CD4-positive, alpha-beta T cell (primary cell): ENCODE measurements at regions not wholly inside any gene's neighbourhood (a gene's known extent, or its start where the extent isn't known, plus 50 kb on each side); places are given as distances from the start of the nearest gene placed in this dataset.

ENCODE experiments used
- ATAC-seq: fragments of 200-7000 bp; cut with Tn5 transposase; one replicate; pipeline ENCODE4 v1.10.0; 2022; ENCODE audit warnings: mild to moderate bottlenecking; ENCODE audit not compliant: poor library complexity
- CTCF ChIA-PET: fragments of 350-600 bp; sonication (Branson Sonifier 250); formaldehyde crosslinking; loops from one replicate; lab custom pipeline; 2021; ENCODE audit warnings: antibody characterized with exemption, inconsistent platforms; lab: Charles Lee
- POLR2A ChIA-PET: fragments of 350-600 bp; sonication (Branson Sonifier 250); formaldehyde crosslinking; loops from one replicate; lab custom pipeline; 2021; ENCODE audit warnings: antibody characterized with exemption, inconsistent platforms; lab: Charles Lee
- DNase-seq, 14 experiments: peaks; one replicate each; pipeline ENCODE4 v3.0.0-alpha.2; 2013 to 2020; ENCODE audit warnings: mixed read lengths in 2 of 14
- H3K27ac ChIP-seq, 2 donors: one replicate each; pipeline versions ENCODE4 v1.5.1 to v1.7.0; 2013; ENCODE audit warnings: low read length in 2 of 2, low read depth in 1 of 2, mild to moderate bottlenecking in 1 of 2
- H3K27me3 ChIP-seq, 2 experiments: 1 replicate in 1 of 2; 2 replicates in 1 of 2; pipeline versions ENCODE4 v1.6.1 to v1.7.0; 2013; ENCODE audit warnings: low read length in 2 of 2, control low read depth in 1 of 2, mild to moderate bottlenecking in 1 of 2, moderate library complexity in 1 of 2; ENCODE audit not compliant: insufficient read depth in 2 of 2, control insufficient read depth in 1 of 2
- H3K36me3 ChIP-seq: one replicate; pipeline ENCODE4 v1.6.1; 2013; ENCODE audit warnings: low read length, control low read depth; ENCODE audit not compliant: insufficient read depth
- H3K4me1 ChIP-seq: one replicate; pipeline ENCODE4 v1.6.1; 2013; ENCODE audit warnings: low read length, control low read depth; ENCODE audit not compliant: insufficient read depth
- H3K4me3 ChIP-seq: one replicate; pipeline ENCODE4 v1.5.1; 2013; ENCODE audit warnings: mild to moderate bottlenecking, low read length, moderate library complexity
- H3K9me3 ChIP-seq, 2 experiments: 1 replicate in 1 of 2; 2 replicates in 1 of 2; pipeline versions ENCODE4 v1.6.1 to v1.7.0; 2013; ENCODE audit warnings: low read length in 2 of 2, mild to moderate bottlenecking in 2 of 2, control low read depth in 1 of 2, moderate library complexity in 1 of 2; ENCODE audit not compliant: control insufficient read depth in 1 of 2, insufficient read depth in 1 of 2
- H3K27ac Mint-ChIP-seq: one replicate; pipeline ENCODE4 v1.8.0; 2020; ENCODE audit warnings: mixed read lengths
- H3K27me3 Mint-ChIP-seq: one replicate; pipeline ENCODE4 v1.8.0; 2021; ENCODE audit warnings: mixed read lengths
- H3K36me3 Mint-ChIP-seq: one replicate; pipeline ENCODE4 v1.8.0; 2021; ENCODE audit warnings: low read depth, mixed read lengths
- H3K4me1 Mint-ChIP-seq: one replicate; pipeline ENCODE4 v1.8.0; 2021; ENCODE audit warnings: low read depth, mixed read lengths
- H3K4me3 Mint-ChIP-seq: one replicate; pipeline ENCODE4 v1.8.0; 2020; ENCODE audit warnings: mild to moderate bottlenecking, mixed read lengths
- H3K9me3 Mint-ChIP-seq: one replicate; pipeline ENCODE4 v1.8.0; 2020; ENCODE audit warnings: mixed read lengths
- intact Hi-C, 2 experiments: fragments of 100-400 bp; cut with DNase I in 1 of 2; cut with micrococcal nuclease in 1 of 2; formaldehyde crosslinking; loops; one replicate each; pipeline versions ENCODE4 v1.15.1 to v1.9.0; 2023 to 2025; cut with DNase I, micrococcal nuclease
- TF ChIP-seq, protein P1 (sequence below): fragments of 200-600 bp; IDR thresholded peaks from one replicate; pipeline ENCODE4 v1.8.0; 2022; ENCODE audit warnings: antibody characterized with exemption, mild to moderate bottlenecking

DNA sequence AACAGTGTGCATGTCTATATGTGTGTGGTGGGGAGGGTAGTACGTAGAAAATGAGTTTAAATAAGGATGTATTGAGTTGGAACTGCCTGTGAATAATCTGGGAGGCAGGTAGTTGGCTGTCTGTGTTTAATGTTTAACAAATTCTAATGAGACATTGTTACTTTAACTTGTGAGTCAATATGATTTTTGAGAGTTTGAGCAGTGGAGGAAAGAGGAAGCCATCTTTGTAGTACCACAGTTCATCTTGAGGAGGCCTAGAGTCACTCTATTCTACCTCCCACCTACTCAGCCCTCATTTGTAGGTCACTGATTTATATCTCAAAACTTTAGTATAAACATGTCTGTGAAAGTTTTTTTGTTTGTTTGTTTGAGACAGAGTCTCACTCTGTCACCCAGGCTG, 129.9 kb upstream of the ITGB1 start:
- H3K27ac Mint-ChIP-seq = peak overlapping the region; percentile 75
- no peak overlapping the region for H3K4me3 Mint-ChIP-seq
- Histone ChIP-seq H3K4me3 (no peak overlapping the region), H3K36me3 (no peaks in the 10 kb centered on the region), H3K9me3 (peaks cover 0 to 5% of the 10 kb centered on the region in 2 experiments), H3K27ac (peak overlapping the region in 1 of 2 donors; percentile 63), H3K27me3 (no peaks in the 10 kb centered on the region), H3K4me1 (peaks cover 36% of the 10 kb centered on the region)
- ATAC-seq (no peak), DNase-seq (no peak)
- CTCF ChIA-PET = no interaction called here
- peaks cover 10% of the 10 kb centered on the region for H3K9me3 Mint-ChIP-seq
- intact Hi-C loops = no loop called here
- POLR2A ChIA-PET = interaction anchor here (1.4 kb wide), 1 partner anchor 51 kb away, joined by 3 read pairs; no protein-coding TSS in a partner anchor
- H3K4me1 Mint-ChIP-seq = peaks cover 42% of the 10 kb centered on the region
- H3K36me3 Mint-ChIP-seq = peaks cover 22% of the 10 kb centered on the region
- TF ChIP-seq, protein P1, sequence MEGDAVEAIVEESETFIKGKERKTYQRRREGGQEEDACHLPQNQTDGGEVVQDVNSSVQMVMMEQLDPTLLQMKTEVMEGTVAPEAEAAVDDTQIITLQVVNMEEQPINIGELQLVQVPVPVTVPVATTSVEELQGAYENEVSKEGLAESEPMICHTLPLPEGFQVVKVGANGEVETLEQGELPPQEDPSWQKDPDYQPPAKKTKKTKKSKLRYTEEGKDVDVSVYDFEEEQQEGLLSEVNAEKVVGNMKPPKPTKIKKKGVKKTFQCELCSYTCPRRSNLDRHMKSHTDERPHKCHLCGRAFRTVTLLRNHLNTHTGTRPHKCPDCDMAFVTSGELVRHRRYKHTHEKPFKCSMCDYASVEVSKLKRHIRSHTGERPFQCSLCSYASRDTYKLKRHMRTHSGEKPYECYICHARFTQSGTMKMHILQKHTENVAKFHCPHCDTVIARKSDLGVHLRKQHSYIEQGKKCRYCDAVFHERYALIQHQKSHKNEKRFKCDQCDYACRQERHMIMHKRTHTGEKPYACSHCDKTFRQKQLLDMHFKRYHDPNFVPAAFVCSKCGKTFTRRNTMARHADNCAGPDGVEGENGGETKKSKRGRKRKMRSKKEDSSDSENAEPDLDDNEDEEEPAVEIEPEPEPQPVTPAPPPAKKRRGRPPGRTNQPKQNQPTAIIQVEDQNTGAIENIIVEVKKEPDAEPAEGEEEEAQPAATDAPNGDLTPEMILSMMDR = no peak
- H3K27me3 Mint-ChIP-seq = no peaks in the 10 kb centered on the region

DNA sequence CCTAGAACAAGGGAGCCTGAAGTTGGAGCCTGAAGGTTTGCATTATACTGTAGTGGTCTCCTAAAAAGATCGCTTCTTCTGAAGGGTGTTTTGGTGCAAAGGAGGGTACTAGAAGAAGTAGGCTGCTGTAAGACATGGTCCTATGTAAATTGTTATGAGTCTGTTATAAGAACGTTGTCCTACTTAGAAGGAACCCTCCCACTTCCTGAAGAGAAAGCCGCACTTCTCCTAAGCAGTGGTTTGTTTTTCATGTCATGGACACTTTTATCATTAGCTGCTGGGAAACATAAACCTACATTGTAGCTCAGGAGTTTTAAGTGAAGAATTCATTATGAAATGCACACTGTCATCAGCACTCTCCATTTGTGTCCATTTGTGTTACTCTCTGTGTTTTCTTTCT, 129.1 kb upstream of the ITGB1 start:
- peak in 4 of 14 experiments; percentile 13 to 60 (median 52) for DNase-seq
- Mint-ChIP-seq H3K27me3 (no peaks in the 10 kb centered on the region), H3K4me3 (no peak overlapping the region), H3K36me3 (peaks cover 17% of the 10 kb centered on the region), H3K9me3 (peaks cover 8% of the 10 kb centered on the region), H3K27ac (peak overlapping the region; percentile 75), H3K4me1 (peaks cover 38% of the 10 kb centered on the region)
- intact Hi-C loops = no loop called here
- CTCF ChIA-PET = no interaction called here
- TF ChIP-seq, protein P1 = no peak
- Histone ChIP-seq H3K36me3 (no peaks in the 10 kb centered on the region), H3K4me3 (no peak overlapping the region), H3K9me3 (peaks cover 0 to 5% of the 10 kb centered on the region in 2 experiments), H3K4me1 (peaks cover 36% of the 10 kb centered on the region), H3K27me3 (no peaks in the 10 kb centered on the region), H3K27ac (peak overlapping the region in 1 of 2 donors; percentile 63)
- POLR2A ChIA-PET = interaction anchor here (1.4 kb wide), 1 partner anchor 52 kb away, joined by 3 read pairs; no protein-coding TSS in a partner anchor
- peak; percentile 63 for ATAC-seq

DNA sequence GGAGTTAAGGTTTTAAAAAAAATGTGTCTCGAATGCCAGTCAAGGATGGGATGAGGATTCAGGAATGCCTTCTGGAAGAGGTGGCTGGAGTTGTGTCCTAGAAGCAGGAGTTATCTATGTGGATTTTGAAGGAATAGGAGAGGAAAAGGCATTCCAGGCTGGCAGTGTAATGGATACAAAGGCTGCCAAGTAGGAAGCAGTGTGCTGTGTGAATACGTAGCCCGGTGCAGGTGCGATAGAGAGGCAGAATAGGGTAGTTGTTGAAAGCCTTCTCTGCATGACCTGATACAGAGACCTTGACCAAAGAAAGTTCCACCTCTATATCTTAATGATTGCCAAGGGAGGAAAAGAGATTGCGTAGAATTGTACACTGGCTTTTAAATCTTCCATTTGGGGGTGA, 128.1 kb upstream of the ITGB1 start:
- Mint-ChIP-seq H3K27ac (no peak overlapping the region), H3K27me3 (no peaks in the 10 kb centered on the region), H3K4me3 (no peak overlapping the region), H3K4me1 (peaks cover 37% of the 10 kb centered on the region), H3K9me3 (peaks cover 8% of the 10 kb centered on the region), H3K36me3 (peaks cover 16% of the 10 kb centered on the region)
- no peak for DNase-seq
- Histone ChIP-seq H3K36me3 (no peaks in the 10 kb centered on the region), H3K27me3 (no peaks in the 10 kb centered on the region), H3K27ac (no peak overlapping the region), H3K9me3 (peaks cover 0 to 5% of the 10 kb centered on the region in 2 experiments), H3K4me3 (no peak overlapping the region), H3K4me1 (peaks cover 38% of the 10 kb centered on the region)
- TF ChIP-seq, protein P1 = no peak
- CTCF ChIA-PET = no interaction called here
- POLR2A ChIA-PET = interaction anchor here (1.4 kb wide), 1 partner anchor 53 kb away, joined by 3 read pairs; no protein-coding TSS in a partner anchor
- no peak for ATAC-seq
- intact Hi-C loops = no loop called here
